ENCODE measurements at regions not wholly inside any gene's neighbourhood (a gene's known extent, or its start where the extent isn't known, plus 50 kb on each side); places are given as distances from the start of the nearest gene placed in this dataset.

- no peaks in the 10 kb centered on the region for H3K36me3 Mint-ChIP-seq (ENCODE audit: insufficient read depth, unreplicated experiment)
- H3K9me3 ChIP-seq, result no peaks in the 10 kb centered on the region
- H3K36me3 ChIP-seq (ENCODE audit: control insufficient read depth, insufficient read depth, low read length), result no peaks in the 10 kb centered on the region
- no peaks in the 10 kb centered on the region for H3K27me3 Mint-ChIP-seq (ENCODE audit: insufficient read depth, unreplicated experiment)
- no peak for DNase-seq
- H3K4me1 ChIP-seq, result no peaks in the 10 kb centered on the region
- POLR2A ChIA-PET, result no interaction called here
- no peaks in the 10 kb centered on the region for H3K27me3 ChIP-seq (replicated peaks; ENCODE audit: control insufficient read depth, insufficient read depth, low read length)
- intact Hi-C loops (cut with micrococcal nuclease; ENCODE audit: unreplicated experiment), result no loop called here
- H3K4me3 ChIP-seq (ENCODE audit: low read depth, low read length), result no peak overlapping the region
- no peaks in the 10 kb centered on the region for H3K9me3 Mint-ChIP-seq (ENCODE audit: unreplicated experiment)
- no TSS peak for BruUV-seq (replicated peaks)
- no peaks in the 10 kb centered on the region for H3K4me1 Mint-ChIP-seq (ENCODE audit: low read depth, unreplicated experiment)
- TF ChIP-seq CTCF (IDR thresholded peaks at IDR 0.05; ENCODE audit: insufficient read depth in 1 of 2, low read depth in 1 of 2, low read length in 1 of 2, severe bottlenecking in 1 of 2, unreplicated experiment in 1 of 2), result no peak
- no peak overlapping the region for H3K27ac Mint-ChIP-seq (ENCODE audit: unreplicated experiment)
- CTCF ChIA-PET, result no interaction called here
- no peak overlapping the region for H3K4me3 Mint-ChIP-seq (ENCODE audit: unreplicated experiment)
Measured at GRCh38 chr1:106620521-106620954, 435.9 kb upstream of the PRMT6 start.

GRCh38 chr1:106621853-106622252 lies 434.6 kb upstream of the PRMT6 start:
- no TSS peak for BruUV-seq (replicated peaks)

GRCh38 chr1:106637566-106637965 lies 418.9 kb upstream of the PRMT6 start:
- no TSS peak for BruUV-seq (replicated peaks)
- no peaks in the 10 kb centered on the region for H3K4me1 Mint-ChIP-seq (ENCODE audit: low read depth, unreplicated experiment)
- H3K27me3 ChIP-seq (replicated peaks; ENCODE audit: control insufficient read depth, insufficient read depth, low read length), result no peaks in the 10 kb centered on the region
- H3K36me3 Mint-ChIP-seq (ENCODE audit: insufficient read depth, unreplicated experiment), result no peaks in the 10 kb centered on the region
- H3K27ac Mint-ChIP-seq (ENCODE audit: unreplicated experiment), result no peak overlapping the region
- H3K36me3 ChIP-seq (ENCODE audit: control insufficient read depth, insufficient read depth, low read length), result no peaks in the 10 kb centered on the region
- no peaks in the 10 kb centered on the region for H3K9me3 Mint-ChIP-seq (ENCODE audit: unreplicated experiment)
- H3K4me3 ChIP-seq (ENCODE audit: low read depth, low read length), result no peak overlapping the region
- no peak for DNase-seq
- no peaks in the 10 kb centered on the region for H3K4me1 ChIP-seq
- no peak for TF ChIP-seq CTCF (IDR thresholded peaks at IDR 0.05; ENCODE audit: insufficient read depth in 1 of 2, low read depth in 1 of 2, low read length in 1 of 2, severe bottlenecking in 1 of 2, unreplicated experiment in 1 of 2)
- peaks cover 12% of the 10 kb centered on the region for H3K27me3 Mint-ChIP-seq (ENCODE audit: insufficient read depth, unreplicated experiment)
- ChIA-PET POLR2A (no interaction called here), CTCF (no interaction called here)
- no peak overlapping the region for H3K4me3 Mint-ChIP-seq (ENCODE audit: unreplicated experiment)
- no peaks in the 10 kb centered on the region for H3K9me3 ChIP-seq
- intact Hi-C loops (cut with micrococcal nuclease; ENCODE audit: unreplicated experiment), result no loop called here

More at GRCh38 chr1:106621853-106622252, 434.6 kb upstream of the PRMT6 start:
- POLR2A ChIA-PET, result no interaction called here
- Mint-ChIP-seq H3K27ac (ENCODE audit: unreplicated experiment) (no peak overlapping the region), H3K9me3 (ENCODE audit: unreplicated experiment) (no peaks in the 10 kb centered on the region), H3K27me3 (ENCODE audit: insufficient read depth, unreplicated experiment) (no peaks in the 10 kb centered on the region), H3K36me3 (ENCODE audit: insufficient read depth, unreplicated experiment) (no peaks in the 10 kb centered on the region), H3K4me1 (ENCODE audit: low read depth, unreplicated experiment) (no peaks in the 10 kb centered on the region), H3K4me3 (ENCODE audit: unreplicated experiment) (no peak overlapping the region)
- Histone ChIP-seq H3K9me3 (no peaks in the 10 kb centered on the region), H3K4me1 (no peaks in the 10 kb centered on the region), H3K27me3 (replicated peaks; ENCODE audit: control insufficient read depth, insufficient read depth, low read length) (no peaks in the 10 kb centered on the region), H3K4me3 (ENCODE audit: low read depth, low read length) (no peak overlapping the region), H3K36me3 (ENCODE audit: control insufficient read depth, insufficient read depth, low read length) (no peaks in the 10 kb centered on the region)
- CTCF ChIA-PET, result no interaction called here
- DNase-seq, result no peak
- no peak for TF ChIP-seq CTCF (IDR thresholded peaks at IDR 0.05; ENCODE audit: insufficient read depth in 1 of 2, low read depth in 1 of 2, low read length in 1 of 2, severe bottlenecking in 1 of 2, unreplicated experiment in 1 of 2)
- intact Hi-C loops (cut with micrococcal nuclease; ENCODE audit: unreplicated experiment), result no loop called here
